Panc1 (cell line): ENCODE measurements at regions not wholly inside any gene's neighbourhood (a gene's known extent, or its start where the extent isn't known, plus 50 kb on each side); places are given as distances from the start of the nearest gene placed in this dataset.

ENCODE experiments used
- ATAC-seq: fragments of 200-7000 bp; cut with Tn5 transposase; 2 replicates; pipeline ENCODE4 v1.9.1; 2020; ENCODE audit warnings: mild to moderate bottlenecking, moderate library complexity
- BruUV-seq: library from RNA; stranded (reverse); fragments of 400-500 nt; replicated peaks from 2 replicates; lab custom pipeline; 2021; lab: Mats Ljungman, UMichigan
- CTCF ChIA-PET: fragments of 300-600 bp; sonication (Branson Sonifier 250); formaldehyde crosslinking; loops from one replicate; lab custom pipeline; 2022; ENCODE audit warnings: antibody characterized with exemption; lab: Charles Lee
- POLR2A ChIA-PET: fragments of 300-600 bp; sonication (Branson Sonifier 250); formaldehyde crosslinking; loops from one replicate; lab custom pipeline; 2022; ENCODE audit warnings: antibody characterized with exemption; lab: Charles Lee
- DNase-seq: peaks from one replicate; pipeline ENCODE4 v3.0.0-alpha.2; 2010; ENCODE audit warnings: low read depth, low spot score
- H3K27ac ChIP-seq: 2 replicates; pipeline ENCODE4 v1.5.1; 2011; ENCODE audit warnings: mild to moderate bottlenecking, low read length, inconsistent platforms
- H3K27me3 ChIP-seq: fragments of 200-500 bp; sonication (Bioruptor generic); 2 replicates; pipeline ENCODE4 v1.6.0; 2014; ENCODE audit warnings: low read length, inconsistent platforms; ENCODE audit not compliant: control insufficient read depth, insufficient read depth
- H3K36me3 ChIP-seq: fragments of 200-500 bp; sonication (Bioruptor generic); 2 replicates; pipeline ENCODE4 v1.5.1; 2014; ENCODE audit warnings: inconsistent platforms, mild to moderate bottlenecking, low read length, moderate library complexity; ENCODE audit not compliant: control insufficient read depth, insufficient read depth
- H3K4me1 ChIP-seq: 2 replicates; pipeline ENCODE4 v1.5.1; 2011; ENCODE audit warnings: inconsistent platforms, mild to moderate bottlenecking, low read length, moderate library complexity; ENCODE audit not compliant: control insufficient read depth, insufficient read depth
- H3K4me3 ChIP-seq, 2 experiments: 2 replicates each; pipeline ENCODE4 v1.5.1; 2011 to 2012; ENCODE audit warnings: low read depth in 2 of 2, low read length in 2 of 2, mild to moderate bottlenecking in 2 of 2, inconsistent platforms in 1 of 2, moderate library complexity in 1 of 2
- H3K9me3 ChIP-seq: fragments of 200-500 bp; sonication (Bioruptor generic); 2 replicates; pipeline ENCODE4 v1.5.1; 2014; ENCODE audit warnings: low read depth, mild to moderate bottlenecking, inconsistent platforms, low read length, moderate library complexity; ENCODE audit not compliant: control insufficient read depth, insufficient read depth
- POLR2AphosphoS5 ChIP-seq: IDR thresholded peaks from 2 replicates; pipeline ENCODE4 v1.6.1; 2012; ENCODE audit warnings: mild to moderate bottlenecking, low read depth, low read length, moderate library complexity
- SIN3A ChIP-seq: IDR thresholded peaks from 2 replicates; pipeline ENCODE4 v1.6.1; 2012; ENCODE audit warnings: low read depth, mild to moderate bottlenecking, low read length, moderate library complexity, borderline replicate concordance; ENCODE audit not compliant: insufficient read depth
- TCF7L2 ChIP-seq: IDR thresholded peaks from 2 replicates; pipeline ENCODE4 v1.6.1; 2011; ENCODE audit warnings: mild to moderate bottlenecking, low read depth, low read length, inconsistent platforms
- in situ Hi-C: cut with HindIII; loops from 2 replicates; pipeline ENCODE4 v1.10.0; 2016; ENCODE audit warnings: low sequenced_read_pairs, low pct_unique_long_range_greater_than_20kb
- intact Hi-C: fragments of 100-400 bp; cut with micrococcal nuclease; formaldehyde crosslinking; loops from one replicate; pipeline ENCODE4 v1.10.0; 2022; ENCODE audit not compliant: unreplicated experiment
- TF ChIP-seq, protein P1 (sequence below): fragments of 450-650 bp; IDR thresholded peaks from 2 replicates; pipeline ENCODE4 v1.5.1; 2017; ENCODE audit warnings: mild to moderate bottlenecking
- TF ChIP-seq, protein P2 (sequence below), 2 experiments: IDR thresholded peaks; 2 replicates each; pipeline ENCODE4 v1.6.1; 2011 to 2012; ENCODE audit warnings: low read depth in 2 of 2, control low read depth in 1 of 2, low read length in 1 of 2, mild to moderate bottlenecking in 1 of 2, moderate library complexity in 1 of 2; ENCODE audit not compliant: insufficient read depth in 1 of 2

DNA sequence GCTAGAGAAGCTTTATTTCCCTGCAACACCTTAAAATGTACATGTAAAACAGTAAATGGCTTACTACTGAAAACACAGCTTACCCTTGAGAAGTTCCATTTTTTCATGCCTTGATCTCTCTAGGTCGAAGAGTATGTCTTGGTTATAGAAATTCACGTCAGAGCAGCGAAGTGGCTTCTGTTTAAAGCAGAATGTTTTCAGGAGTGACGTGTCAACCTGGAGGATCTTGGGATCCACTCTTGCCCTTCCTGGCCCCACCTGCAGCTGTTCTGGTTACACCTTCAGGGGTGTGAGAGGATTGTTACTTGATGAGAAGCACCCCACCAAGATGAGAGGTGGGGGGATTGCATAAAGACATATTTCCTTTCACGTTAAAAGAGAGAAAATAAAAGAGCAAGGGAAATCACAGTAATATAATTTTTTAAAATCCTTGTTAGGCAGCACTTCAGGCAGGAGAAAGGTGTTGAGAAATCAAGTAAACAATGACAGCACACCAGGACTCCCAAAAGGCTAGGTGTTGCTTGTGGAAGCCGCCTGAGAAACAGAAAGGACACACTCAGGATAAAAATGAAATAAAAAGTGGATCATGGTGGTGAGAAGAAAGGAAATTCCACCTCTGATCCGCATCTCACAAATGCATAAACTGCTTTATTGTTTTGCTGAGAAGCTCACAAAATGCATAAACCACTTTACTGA is 149.7 kb downstream of the UNC5CL start:
- BruUV-seq: no TSS peak
- no peak for TF ChIP-seq SIN3A
- TF ChIP-seq, protein P1, sequence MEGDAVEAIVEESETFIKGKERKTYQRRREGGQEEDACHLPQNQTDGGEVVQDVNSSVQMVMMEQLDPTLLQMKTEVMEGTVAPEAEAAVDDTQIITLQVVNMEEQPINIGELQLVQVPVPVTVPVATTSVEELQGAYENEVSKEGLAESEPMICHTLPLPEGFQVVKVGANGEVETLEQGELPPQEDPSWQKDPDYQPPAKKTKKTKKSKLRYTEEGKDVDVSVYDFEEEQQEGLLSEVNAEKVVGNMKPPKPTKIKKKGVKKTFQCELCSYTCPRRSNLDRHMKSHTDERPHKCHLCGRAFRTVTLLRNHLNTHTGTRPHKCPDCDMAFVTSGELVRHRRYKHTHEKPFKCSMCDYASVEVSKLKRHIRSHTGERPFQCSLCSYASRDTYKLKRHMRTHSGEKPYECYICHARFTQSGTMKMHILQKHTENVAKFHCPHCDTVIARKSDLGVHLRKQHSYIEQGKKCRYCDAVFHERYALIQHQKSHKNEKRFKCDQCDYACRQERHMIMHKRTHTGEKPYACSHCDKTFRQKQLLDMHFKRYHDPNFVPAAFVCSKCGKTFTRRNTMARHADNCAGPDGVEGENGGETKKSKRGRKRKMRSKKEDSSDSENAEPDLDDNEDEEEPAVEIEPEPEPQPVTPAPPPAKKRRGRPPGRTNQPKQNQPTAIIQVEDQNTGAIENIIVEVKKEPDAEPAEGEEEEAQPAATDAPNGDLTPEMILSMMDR: no peak
- TF ChIP-seq POLR2AphosphoS5: no peak
- TF ChIP-seq, protein P2, sequence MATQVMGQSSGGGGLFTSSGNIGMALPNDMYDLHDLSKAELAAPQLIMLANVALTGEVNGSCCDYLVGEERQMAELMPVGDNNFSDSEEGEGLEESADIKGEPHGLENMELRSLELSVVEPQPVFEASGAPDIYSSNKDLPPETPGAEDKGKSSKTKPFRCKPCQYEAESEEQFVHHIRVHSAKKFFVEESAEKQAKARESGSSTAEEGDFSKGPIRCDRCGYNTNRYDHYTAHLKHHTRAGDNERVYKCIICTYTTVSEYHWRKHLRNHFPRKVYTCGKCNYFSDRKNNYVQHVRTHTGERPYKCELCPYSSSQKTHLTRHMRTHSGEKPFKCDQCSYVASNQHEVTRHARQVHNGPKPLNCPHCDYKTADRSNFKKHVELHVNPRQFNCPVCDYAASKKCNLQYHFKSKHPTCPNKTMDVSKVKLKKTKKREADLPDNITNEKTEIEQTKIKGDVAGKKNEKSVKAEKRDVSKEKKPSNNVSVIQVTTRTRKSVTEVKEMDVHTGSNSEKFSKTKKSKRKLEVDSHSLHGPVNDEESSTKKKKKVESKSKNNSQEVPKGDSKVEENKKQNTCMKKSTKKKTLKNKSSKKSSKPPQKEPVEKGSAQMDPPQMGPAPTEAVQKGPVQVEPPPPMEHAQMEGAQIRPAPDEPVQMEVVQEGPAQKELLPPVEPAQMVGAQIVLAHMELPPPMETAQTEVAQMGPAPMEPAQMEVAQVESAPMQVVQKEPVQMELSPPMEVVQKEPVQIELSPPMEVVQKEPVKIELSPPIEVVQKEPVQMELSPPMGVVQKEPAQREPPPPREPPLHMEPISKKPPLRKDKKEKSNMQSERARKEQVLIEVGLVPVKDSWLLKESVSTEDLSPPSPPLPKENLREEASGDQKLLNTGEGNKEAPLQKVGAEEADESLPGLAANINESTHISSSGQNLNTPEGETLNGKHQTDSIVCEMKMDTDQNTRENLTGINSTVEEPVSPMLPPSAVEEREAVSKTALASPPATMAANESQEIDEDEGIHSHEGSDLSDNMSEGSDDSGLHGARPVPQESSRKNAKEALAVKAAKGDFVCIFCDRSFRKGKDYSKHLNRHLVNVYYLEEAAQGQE (IDR thresholded peaks at IDR 0.05; ENCODE audit: insufficient read depth in 1 of 2, low read depth in 2 of 2, low read length in 1 of 2): no peak
- TF ChIP-seq TCF7L2: no peak
- intact Hi-C loops (no loop called here), in situ Hi-C loops (no loop called here)
- Histone ChIP-seq H3K27ac (peak overlapping the region; percentile 26; the same call in 1 of the 2 replicates), H3K27me3 (no peaks in the 10 kb centered on the region), H3K4me1 (peaks cover 3% of the 10 kb centered on the region), H3K9me3 (no peaks in the 10 kb centered on the region), H3K4me3 (no peak overlapping the region), H3K36me3 (no peaks in the 10 kb centered on the region)
- ATAC-seq (no peak), DNase-seq (no peak)
- ChIA-PET CTCF (no interaction called here), POLR2A (no interaction called here)

DNA sequence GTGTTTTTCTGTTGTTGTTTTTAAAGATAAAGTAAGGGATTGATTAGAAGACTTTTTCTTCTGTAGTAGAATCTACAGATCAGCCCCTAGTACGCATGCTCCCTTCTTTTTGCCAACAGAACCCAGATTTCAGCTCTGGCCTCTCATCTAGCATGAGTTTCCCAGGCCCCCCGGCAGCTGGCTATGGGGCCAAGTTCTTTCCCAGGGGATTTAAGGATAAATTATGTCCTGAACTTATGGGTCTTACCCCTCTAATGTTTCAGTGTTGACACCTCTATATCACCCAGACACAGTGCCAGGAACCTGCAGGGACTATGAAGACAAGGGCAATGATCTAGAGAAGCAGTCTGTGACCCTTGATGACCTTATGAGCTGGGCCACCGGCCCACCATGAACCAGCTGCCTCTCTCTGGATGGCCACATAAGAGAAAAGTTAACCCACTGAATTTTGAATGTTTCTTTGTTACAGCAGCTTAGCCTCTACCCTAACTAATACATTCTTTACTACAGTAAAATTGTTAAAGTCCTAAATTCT is 150.5 kb downstream of the UNC5CL start:
- Histone ChIP-seq H3K4me3 (no peak overlapping the region), H3K4me1 (peaks cover 3% of the 10 kb centered on the region; the same call in 1 of the 2 replicates), H3K9me3 (no peaks in the 10 kb centered on the region), H3K27me3 (no peaks in the 10 kb centered on the region), H3K36me3 (no peaks in the 10 kb centered on the region), H3K27ac (no peak overlapping the region)
- intact Hi-C loops (no loop called here), in situ Hi-C loops (no loop called here)
- no peak for DNase-seq
- POLR2A ChIA-PET: no interaction called here
- ATAC-seq: no peak
- BruUV-seq: no TSS peak
- CTCF ChIA-PET: no interaction called here
- TF ChIP-seq TCF7L2: no peak
- TF ChIP-seq, protein P2 (IDR thresholded peaks at IDR 0.05; ENCODE audit: insufficient read depth in 1 of 2, low read depth in 2 of 2, low read length in 1 of 2): no peak
- TF ChIP-seq SIN3A: no peak
- no peak for TF ChIP-seq POLR2AphosphoS5
- TF ChIP-seq, protein P1: no peak
